Neural cell (in vitro differentiated cells): ENCODE measurements at regions not wholly inside any gene's neighbourhood (a gene's known extent, or its start where the extent isn't known, plus 50 kb on each side); places are given as distances from the start of the nearest gene placed in this dataset.
"Not testable (repeated sequence)": the region's sequence is repeated elsewhere in the genome, so short reads cannot be mapped to it uniquely, and the experiment has no call there.

Experiments
- CTCF ChIP-seq: fragments of 450-650 bp; IDR thresholded peaks from 2 replicates; pipeline ENCODE4 v1.5.1; 2014; ENCODE audit warnings: antibody characterized with exemption, mild to moderate bottlenecking, moderate library complexity; ENCODE audit not compliant: poor library complexity, severe bottlenecking
- EP300 ChIP-seq: fragments of 450-650 bp; conservative IDR thresholded peaks from 2 replicates; pipeline ENCODE4 v1.6.1; 2014; ENCODE audit warnings: antibody characterized with exemption, mild to moderate bottlenecking, moderate library complexity; ENCODE audit not compliant: poor library complexity, severe bottlenecking
- POLR2AphosphoS5 ChIP-seq: IDR thresholded peaks from 2 replicates; pipeline ENCODE4 v1.6.1; 2012
- RAD21 ChIP-seq: fragments of 450-650 bp; conservative IDR thresholded peaks from 2 replicates; pipeline ENCODE4 v1.6.1; 2014; ENCODE audit warnings: antibody characterized with exemption, mild to moderate bottlenecking, moderate library complexity
- REST ChIP-seq: IDR thresholded peaks from 2 replicates; pipeline ENCODE4 v1.6.1; 2012; ENCODE audit warnings: borderline replicate concordance

GRCh38 chr6:157753801-157754200 lies 69.2 kb upstream of the SNX9 start:
- TF ChIP-seq CTCF, RAD21, REST, EP300, POLR2AphosphoS5: not testable (repeated sequence)
